KMS-11 (cell line): ENCODE measurements at regions not wholly inside any gene's neighbourhood (a gene's known extent, or its start where the extent isn't known, plus 50 kb on each side); places are given as distances from the start of the nearest gene placed in this dataset.

Experiments
- H2AFZ ChIP-seq: fragments of 200-600 bp; sonication (generic); 2 replicates; pipeline ENCODE4 v1.6.1; 2016; ENCODE audit warnings: antibody characterized with exemption, mixed run types, low read depth
- H3K27ac ChIP-seq: fragments of 200-600 bp; sonication (generic); 2 replicates; pipeline ENCODE4 v1.6.1; 2016; ENCODE audit warnings: mild to moderate bottlenecking, mixed run types
- H3K27me3 ChIP-seq: fragments of 200-600 bp; sonication (generic); 2 replicates; pipeline ENCODE4 v1.6.1; 2017; ENCODE audit warnings: mild to moderate bottlenecking, low read depth, mixed run types, moderate library complexity; ENCODE audit not compliant: insufficient read depth
- H3K36me3 ChIP-seq: fragments of 200-600 bp; sonication (generic); 2 replicates; pipeline ENCODE4 v1.6.1; 2017; ENCODE audit warnings: mild to moderate bottlenecking, mixed run types; ENCODE audit not compliant: insufficient read depth
- H3K4me1 ChIP-seq: fragments of 200-600 bp; sonication (generic); 2 replicates; pipeline ENCODE4 v1.6.1; 2016; ENCODE audit warnings: mild to moderate bottlenecking, low read depth, mixed run types; ENCODE audit not compliant: poor library complexity, severe bottlenecking
- H3K4me2 ChIP-seq: fragments of 200-600 bp; sonication (generic); 2 replicates; pipeline ENCODE4 v1.7.0; 2016; ENCODE audit warnings: mild to moderate bottlenecking, mixed run types
- H3K4me3 ChIP-seq: fragments of 200-600 bp; sonication (generic); IDR thresholded peaks from 2 replicates; pipeline ENCODE4 v1.6.1; 2017; ENCODE audit warnings: low read depth, low read length, mixed read lengths; ENCODE audit not compliant: insufficient read depth
- H3K79me2 ChIP-seq: fragments of 200-600 bp; sonication (generic); 2 replicates; pipeline ENCODE4 v1.6.1; 2016; ENCODE audit warnings: low read depth, mixed run types; ENCODE audit not compliant: insufficient read depth
- H3K9ac ChIP-seq: fragments of 200-600 bp; sonication (generic); 2 replicates; pipeline ENCODE4 v1.6.1; 2016; ENCODE audit warnings: mild to moderate bottlenecking, mixed run types
- H4K20me1 ChIP-seq: fragments of 200-600 bp; sonication (generic); 2 replicates; pipeline ENCODE4 v1.6.1; 2016; ENCODE audit warnings: mild to moderate bottlenecking, mixed run types; ENCODE audit not compliant: insufficient read depth
- TF ChIP-seq, protein P1 (sequence below): fragments of 200-600 bp; sonication (generic); conservative IDR thresholded peaks from 2 replicates; pipeline ENCODE4 v1.6.1; 2017; ENCODE audit warnings: low read depth, mild to moderate bottlenecking, antibody characterized with exemption, low read length, moderate library complexity, mixed read lengths

DNA sequence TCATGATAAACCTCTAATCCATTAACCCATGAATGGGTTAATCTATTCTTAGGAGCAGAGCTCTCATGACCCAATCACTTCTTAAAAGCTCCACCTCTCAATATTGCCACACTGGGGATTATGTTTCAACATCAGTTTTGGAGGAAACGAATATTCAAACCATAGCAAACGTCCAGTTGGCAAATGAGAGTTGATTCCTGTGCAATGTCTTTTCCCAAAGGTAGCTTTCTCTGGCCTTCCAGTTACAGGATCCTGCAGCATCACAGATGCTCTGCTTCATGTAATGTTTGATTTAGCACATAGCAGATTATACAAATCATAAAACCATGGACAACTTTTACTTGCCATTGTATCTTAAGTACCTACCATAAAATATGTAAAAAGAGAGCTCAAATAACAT lies 481.0 kb downstream of the TNS1 start:
- Histone ChIP-seq H3K27ac (no peak overlapping the region), H3K4me1 (no peaks in the 10 kb centered on the region), H3K9ac (no peak overlapping the region), H3K4me3 (no peak overlapping the region), H3K36me3 (no peaks in the 10 kb centered on the region), H4K20me1 (no peaks in the 10 kb centered on the region), H2AFZ (no peak overlapping the region), H3K79me2 (no peaks in the 10 kb centered on the region), H3K27me3 (no peaks in the 10 kb centered on the region), H3K4me2 (no peak overlapping the region)
- TF ChIP-seq, protein P1, sequence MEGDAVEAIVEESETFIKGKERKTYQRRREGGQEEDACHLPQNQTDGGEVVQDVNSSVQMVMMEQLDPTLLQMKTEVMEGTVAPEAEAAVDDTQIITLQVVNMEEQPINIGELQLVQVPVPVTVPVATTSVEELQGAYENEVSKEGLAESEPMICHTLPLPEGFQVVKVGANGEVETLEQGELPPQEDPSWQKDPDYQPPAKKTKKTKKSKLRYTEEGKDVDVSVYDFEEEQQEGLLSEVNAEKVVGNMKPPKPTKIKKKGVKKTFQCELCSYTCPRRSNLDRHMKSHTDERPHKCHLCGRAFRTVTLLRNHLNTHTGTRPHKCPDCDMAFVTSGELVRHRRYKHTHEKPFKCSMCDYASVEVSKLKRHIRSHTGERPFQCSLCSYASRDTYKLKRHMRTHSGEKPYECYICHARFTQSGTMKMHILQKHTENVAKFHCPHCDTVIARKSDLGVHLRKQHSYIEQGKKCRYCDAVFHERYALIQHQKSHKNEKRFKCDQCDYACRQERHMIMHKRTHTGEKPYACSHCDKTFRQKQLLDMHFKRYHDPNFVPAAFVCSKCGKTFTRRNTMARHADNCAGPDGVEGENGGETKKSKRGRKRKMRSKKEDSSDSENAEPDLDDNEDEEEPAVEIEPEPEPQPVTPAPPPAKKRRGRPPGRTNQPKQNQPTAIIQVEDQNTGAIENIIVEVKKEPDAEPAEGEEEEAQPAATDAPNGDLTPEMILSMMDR = no peak

DNA sequence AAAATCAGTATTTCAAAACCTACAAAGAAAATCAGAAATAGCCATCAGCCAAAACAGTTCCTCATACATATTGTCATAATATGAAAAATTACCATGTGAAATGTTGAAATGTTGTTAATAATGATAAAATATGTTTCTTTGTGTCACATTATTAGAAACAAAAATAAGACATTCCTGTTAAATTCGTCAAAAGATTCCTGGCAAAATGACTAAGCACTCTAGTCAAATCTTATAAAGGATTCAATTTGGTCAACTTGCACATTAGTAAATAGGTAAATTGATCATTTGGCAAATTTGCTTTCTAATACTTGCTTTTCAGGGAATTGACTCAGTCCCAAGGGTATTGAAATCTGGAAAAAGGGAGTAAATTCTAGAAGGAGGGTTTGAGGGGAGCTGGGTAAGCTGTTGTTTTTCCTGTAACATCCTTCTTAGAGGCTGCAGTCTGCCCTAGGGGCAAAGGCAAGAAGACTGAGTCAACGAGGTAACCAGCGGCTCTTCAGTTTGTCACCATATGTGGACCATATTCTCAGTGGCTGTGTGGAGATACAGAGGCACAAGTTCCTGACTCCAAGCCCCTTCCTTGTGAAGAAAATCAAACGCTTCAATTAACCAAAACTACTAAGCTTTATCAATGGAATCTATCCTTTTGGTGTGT lies 482.3 kb downstream of the TNS1 start:
- no peak overlapping the region for H3K4me2 ChIP-seq
- H3K36me3 ChIP-seq = no peaks in the 10 kb centered on the region
- H3K9ac ChIP-seq = no peak overlapping the region
- no peaks in the 10 kb centered on the region for H3K27me3 ChIP-seq
- no peaks in the 10 kb centered on the region for H3K79me2 ChIP-seq
- H2AFZ ChIP-seq = no peak overlapping the region
- H3K4me3 ChIP-seq = no peak overlapping the region
- no peak overlapping the region for H3K27ac ChIP-seq
- TF ChIP-seq, protein P1 = no peak
- no peaks in the 10 kb centered on the region for H4K20me1 ChIP-seq
- no peaks in the 10 kb centered on the region for H3K4me1 ChIP-seq

DNA sequence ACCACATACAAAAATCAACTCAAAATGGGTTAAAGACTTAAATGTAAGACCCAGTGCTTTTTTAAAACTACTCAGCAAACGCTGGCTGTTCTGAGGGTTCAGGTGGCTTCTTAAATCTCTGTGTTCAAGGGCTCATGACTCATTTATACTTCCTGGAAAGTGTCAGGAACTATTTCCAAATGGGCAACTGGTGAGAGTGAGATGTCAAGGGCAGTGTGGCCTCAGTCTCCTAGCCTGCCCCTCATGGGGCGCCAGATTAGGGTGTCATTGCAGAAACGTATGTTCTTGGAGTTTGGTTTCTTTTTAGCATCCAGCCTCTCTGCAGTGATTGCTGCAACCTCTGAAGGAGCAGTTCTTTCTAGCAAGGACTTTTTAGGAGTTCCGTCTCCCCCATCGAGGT lies 485.4 kb downstream of the TNS1 start:
- Histone ChIP-seq H4K20me1 (no peaks in the 10 kb centered on the region), H3K27ac (no peak overlapping the region), H3K36me3 (no peaks in the 10 kb centered on the region), H3K27me3 (no peaks in the 10 kb centered on the region), H3K4me1 (no peaks in the 10 kb centered on the region), H3K4me3 (no peak overlapping the region), H3K9ac (no peak overlapping the region), H3K4me2 (no peak overlapping the region), H2AFZ (no peak overlapping the region), H3K79me2 (no peaks in the 10 kb centered on the region)
- TF ChIP-seq, protein P1 = no peak

DNA sequence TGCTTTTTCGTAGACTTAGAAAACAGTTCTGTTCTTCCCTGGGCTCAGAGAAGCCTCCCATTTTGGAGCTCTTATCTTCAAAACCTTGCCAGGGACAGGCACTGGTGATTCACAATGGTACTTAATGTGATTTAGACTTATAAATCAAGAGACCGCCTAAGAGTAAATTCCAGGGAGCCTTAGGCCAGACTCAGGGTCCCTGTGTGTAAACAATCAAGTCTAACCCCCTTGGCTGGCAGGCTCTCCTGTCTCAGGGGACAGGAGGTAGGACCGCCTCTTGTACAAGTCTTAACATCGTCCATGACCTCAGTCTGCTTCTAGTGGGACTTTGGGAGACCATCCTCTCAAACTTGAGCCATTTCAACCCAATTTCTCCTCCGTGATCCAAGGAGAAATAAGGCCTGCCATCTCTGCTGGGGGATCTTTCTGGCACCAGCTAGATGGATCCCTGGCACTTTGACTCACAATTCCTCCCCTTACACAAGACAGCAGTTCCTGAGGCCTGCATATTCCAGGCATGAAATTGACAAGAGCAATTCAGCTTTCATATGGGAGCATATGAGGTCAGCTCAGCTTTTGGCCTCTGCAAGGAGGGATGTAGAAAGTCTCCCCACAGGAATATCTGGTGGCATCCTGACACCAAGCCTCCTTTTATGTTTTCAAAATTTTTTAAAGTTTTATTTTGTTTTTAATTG lies 487.0 kb downstream of the TNS1 start:
- Histone ChIP-seq H3K27me3 (no peaks in the 10 kb centered on the region), H4K20me1 (no peaks in the 10 kb centered on the region), H3K4me3 (no peak overlapping the region), H2AFZ (no peak overlapping the region), H3K4me1 (no peaks in the 10 kb centered on the region), H3K36me3 (no peaks in the 10 kb centered on the region), H3K4me2 (no peak overlapping the region), H3K9ac (no peak overlapping the region), H3K27ac (no peak overlapping the region), H3K79me2 (no peaks in the 10 kb centered on the region)
- TF ChIP-seq, protein P1 = no peak
